OCI-LY7 (cell line): ENCODE measurements at regions not wholly inside any gene's neighbourhood (a gene's known extent, or its start where the extent isn't known, plus 50 kb on each side); places are given as distances from the start of the nearest gene placed in this dataset.
A peak's percentile ranks its signal among the peaks of the same experiment; 100 is the strongest.
"Not testable (repeated sequence)": the region's sequence is repeated elsewhere in the genome, so short reads cannot be mapped to it uniquely, and the experiment has no call there.

Experiments
- BruUV-seq: library from RNA; stranded (reverse); fragments of 400-500 nt; replicated peaks from 2 replicates; lab custom pipeline; 2021; lab: Mats Ljungman, UMichigan
- CTCF ChIA-PET: fragments of 300-600 bp; sonication (Branson Sonifier 250); formaldehyde crosslinking; loops from one replicate; lab custom pipeline; 2022; ENCODE audit warnings: antibody characterized with exemption; ENCODE audit not compliant: unreplicated experiment; lab: Charles Lee
- POLR2A ChIA-PET: fragments of 300-600 bp; sonication (Branson Sonifier 250); formaldehyde crosslinking; loops from one replicate; lab custom pipeline; 2022; ENCODE audit warnings: antibody characterized with exemption; lab: Charles Lee
- DNase-seq: peaks from one replicate; pipeline ENCODE4 v3.0.0-alpha.2; 2015; ENCODE audit warnings: low spot score
- H2AFZ ChIP-seq: fragments of 200-600 bp; sonication (generic), shearing (Covaris generic); 2 replicates; pipeline ENCODE4 v1.6.1; 2014; ENCODE audit warnings: mild to moderate bottlenecking, antibody characterized with exemption, low read length, moderate library complexity
- H3K27ac ChIP-seq: fragments of 200-600 bp; sonication (generic); 2 replicates; pipeline ENCODE4 v1.5.1; 2014; ENCODE audit warnings: mixed run types, low read depth, mild to moderate bottlenecking, moderate library complexity, low read length, inconsistent platforms; ENCODE audit not compliant: poor library complexity, severe bottlenecking
- H3K36me3 ChIP-seq: fragments of 200-600 bp; sonication (generic); 2 replicates; pipeline ENCODE4 v1.6.1; 2014; ENCODE audit warnings: mild to moderate bottlenecking, antibody characterized with exemption, low read length, moderate library complexity, mixed read lengths; ENCODE audit not compliant: insufficient read depth
- H3K4me1 ChIP-seq: fragments of 200-600 bp; sonication (generic); 2 replicates; pipeline ENCODE4 v1.5.1; 2014; ENCODE audit warnings: mild to moderate bottlenecking, low read length; ENCODE audit not compliant: insufficient read depth, poor library complexity, severe bottlenecking
- H3K4me2 ChIP-seq: fragments of 200-600 bp; sonication (generic); 2 replicates; pipeline ENCODE4 v1.6.1; 2014; ENCODE audit warnings: mild to moderate bottlenecking, low read length
- H3K4me3 ChIP-seq: fragments of 200-600 bp; sonication (generic); 2 replicates; pipeline ENCODE4 v1.5.1; 2014; ENCODE audit warnings: mild to moderate bottlenecking, low read depth, low read length; ENCODE audit not compliant: poor library complexity, severe bottlenecking
- H3K79me2 ChIP-seq: fragments of 200-600 bp; sonication (generic); 2 replicates; pipeline ENCODE4 v1.6.1; 2016; ENCODE audit warnings: low read depth, mild to moderate bottlenecking, low read length, moderate library complexity, mixed read lengths; ENCODE audit not compliant: insufficient read depth
- H3K9me2 ChIP-seq: fragments of 200-600 bp; sonication (generic); 2 replicates; pipeline ENCODE4 v1.6.1; 2016; ENCODE audit warnings: mild to moderate bottlenecking, low read length, mixed read lengths; ENCODE audit not compliant: insufficient read depth
- H3K9me3 ChIP-seq: fragments of 200-600 bp; sonication (generic); 2 replicates; pipeline ENCODE4 v1.6.1; 2014; ENCODE audit warnings: mild to moderate bottlenecking, mixed run types, low read length, mixed read lengths
- H4K20me1 ChIP-seq: fragments of 200-600 bp; sonication (generic); 2 replicates; pipeline ENCODE4 v1.6.1; 2014; ENCODE audit warnings: mild to moderate bottlenecking, antibody characterized with exemption, low read length, moderate library complexity, mixed read lengths; ENCODE audit not compliant: insufficient read depth
- CTCF ChIP-seq: fragments of 200-600 bp; sonication (generic); conservative IDR thresholded peaks from 2 replicates; pipeline ENCODE4 v1.5.1; 2014; ENCODE audit warnings: mild to moderate bottlenecking, antibody characterized with exemption, low read length, moderate library complexity, mixed read lengths
- EZH2phosphoT487 ChIP-seq: fragments of 200-600 bp; sonication (generic); IDR thresholded peaks from 2 replicates; pipeline ENCODE4 v1.6.1; 2018; ENCODE audit warnings: low read depth, borderline replicate concordance, mild to moderate bottlenecking, mixed run types, antibody characterized with exemption, low read length, moderate library complexity, mixed read lengths
- intact Hi-C: fragments of 100-400 bp; cut with micrococcal nuclease; formaldehyde crosslinking; loops from one replicate; pipeline ENCODE4 v1.10.0; 2022; ENCODE audit not compliant: unreplicated experiment

DNA sequence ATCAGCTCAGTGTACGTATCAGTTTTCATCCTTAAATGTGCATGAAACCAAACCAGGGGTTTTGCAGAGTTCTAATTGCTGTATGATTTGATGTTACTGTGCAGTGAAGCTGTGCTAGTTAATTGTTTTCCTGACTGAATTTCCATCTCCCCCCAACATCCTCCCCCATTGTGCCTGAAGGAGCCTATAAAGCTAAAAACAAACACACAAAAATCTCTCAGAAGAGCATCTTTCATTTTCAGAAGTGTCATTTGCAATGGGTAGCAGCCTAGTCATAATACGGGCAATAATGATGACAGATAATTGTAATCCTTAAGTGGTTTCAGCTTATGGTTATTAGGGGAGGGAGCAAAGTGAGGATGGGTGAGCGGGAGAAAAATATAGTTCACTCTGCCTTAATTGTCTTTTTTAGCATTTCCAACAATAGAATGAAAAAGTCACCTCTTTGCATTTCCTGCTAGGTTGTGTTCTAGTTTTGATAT is 207.9 kb upstream of the TBL1XR1 start:
- DNase-seq, result no peak
- POLR2A ChIA-PET, result interaction anchor here (0.7 to 1.3 kb wide), 3 partner anchors 202 to 284 kb away, joined by 3 read pairs; no protein-coding TSS in a partner anchor
- TF ChIP-seq CTCF (no peak), EZH2phosphoT487 (no peak)

GRCh38 chr3:177410730-177411129 is 213.4 kb upstream of the TBL1XR1 start:
- peak; percentile 55 for DNase-seq
- no TSS peak for BruUV-seq
- Histone ChIP-seq H3K79me2 (no peaks in the 10 kb centered on the region), H3K36me3 (no peaks in the 10 kb centered on the region), H4K20me1 (no peaks in the 10 kb centered on the region), H3K27ac (no peak overlapping the region), H2AFZ (no peak overlapping the region), H3K4me3 (no peak overlapping the region), H3K4me1 (peaks cover 10% of the 10 kb centered on the region), H3K9me2 (no peaks in the 10 kb centered on the region), H3K4me2 (peak overlapping the region; percentile 43), H3K9me3 (no peaks in the 10 kb centered on the region)
- intact Hi-C loops, result no loop called here
- no peak for TF ChIP-seq EZH2phosphoT487
- no peak for TF ChIP-seq CTCF
- POLR2A ChIA-PET, result interaction anchor here (1.0 to 1.3 kb wide), 3 partner anchors 9 to 27 kb away, joined by 3 to 4 read pairs (median 4); no protein-coding TSS in a partner anchor
- CTCF ChIA-PET, result interaction anchor here (0.6 to 1.4 kb wide), 2 partner anchors 14 to 1936 kb away, joined by 3 to 4 read pairs; no protein-coding TSS in a partner anchor

More for the DNA sequence above, 207.9 kb upstream of the TBL1XR1 start:
- no peaks in the 10 kb centered on the region for H3K9me3 ChIP-seq
- no peaks in the 10 kb centered on the region for H3K9me2 ChIP-seq
- no peaks in the 10 kb centered on the region for H3K4me1 ChIP-seq
- H3K4me3 ChIP-seq, result no peak overlapping the region
- BruUV-seq, result no TSS peak
- H3K79me2 ChIP-seq, result no peaks in the 10 kb centered on the region
- H3K36me3 ChIP-seq, result no peaks in the 10 kb centered on the region
- H3K4me2 ChIP-seq, result no peak overlapping the region
- CTCF ChIA-PET, result no interaction called here
- intact Hi-C loops, result no loop called here
- no peak overlapping the region for H2AFZ ChIP-seq
- H3K27ac ChIP-seq, result no peak overlapping the region
- no peaks in the 10 kb centered on the region for H4K20me1 ChIP-seq

DNA sequence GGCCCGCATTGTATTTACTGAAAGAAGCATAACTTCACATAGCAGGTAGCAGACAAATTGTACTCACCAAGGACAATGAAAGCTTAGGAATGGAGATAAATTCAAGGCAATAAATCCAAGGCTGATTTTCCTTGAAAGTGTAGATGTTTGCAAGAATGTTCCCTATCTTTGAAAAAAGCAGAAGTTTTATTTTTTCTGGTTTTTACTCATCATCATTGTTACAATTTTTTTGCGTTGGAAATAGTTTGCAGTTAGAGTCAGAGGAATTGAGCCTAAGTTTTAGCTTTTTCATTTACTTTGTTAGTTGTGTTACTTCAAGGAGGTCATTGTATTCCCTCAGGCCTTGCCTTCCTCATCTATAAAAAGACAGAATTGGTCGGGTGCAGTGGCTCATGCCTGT is 213.9 kb upstream of the TBL1XR1 start:
- Histone ChIP-seq H3K4me3 (no peak overlapping the region), H3K79me2 (no peaks in the 10 kb centered on the region), H3K9me2 (no peaks in the 10 kb centered on the region), H3K36me3 (no peaks in the 10 kb centered on the region), H3K9me3 (no peaks in the 10 kb centered on the region), H3K27ac (no peak overlapping the region), H3K4me2 (peak overlapping the region; percentile 43), H2AFZ (no peak overlapping the region), H4K20me1 (no peaks in the 10 kb centered on the region), H3K4me1 (peaks cover 10% of the 10 kb centered on the region)
- no peak for DNase-seq
- no peak for TF ChIP-seq CTCF
- TF ChIP-seq EZH2phosphoT487, result no peak
- no TSS peak for BruUV-seq
- intact Hi-C loops, result no loop called here
- ChIA-PET POLR2A (interaction anchor here (0.6 to 1.3 kb wide), 5 partner anchors 10 to 397 kb away, joined by 3 to 4 read pairs (median 3); no protein-coding TSS in a partner anchor), CTCF (interaction anchor here (0.6 to 1.4 kb wide), 2 partner anchors 14 to 1936 kb away, joined by 3 to 4 read pairs; no protein-coding TSS in a partner anchor)

DNA sequence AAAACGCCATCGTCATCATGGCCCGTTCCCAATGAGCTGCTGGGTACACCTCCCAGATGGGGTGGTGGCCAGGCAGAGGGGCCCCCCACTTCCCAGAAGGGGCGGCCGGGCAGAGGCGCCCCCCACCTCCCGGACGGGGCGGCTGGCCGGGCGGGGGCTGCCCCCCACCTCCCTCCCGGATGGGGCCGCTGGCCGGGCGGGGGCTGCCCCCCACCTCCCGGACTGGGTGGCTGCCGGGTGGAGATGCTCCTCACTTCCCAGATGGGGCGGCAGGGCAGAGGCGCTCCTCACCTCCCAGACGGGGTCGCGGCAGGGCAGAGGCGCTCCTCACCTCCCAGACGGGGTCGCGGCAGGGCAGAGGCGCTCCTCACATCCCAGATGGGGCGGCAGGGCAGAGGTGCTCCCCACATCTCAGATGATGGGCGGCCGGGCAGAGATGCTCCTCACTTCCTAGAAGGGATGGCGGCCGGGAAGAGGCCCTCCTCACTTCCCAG is 215.4 kb upstream of the TBL1XR1 start:
- H3K4me3 ChIP-seq, intact Hi-C loops, H3K9me2 ChIP-seq, DNase-seq, H3K4me2 ChIP-seq, POLR2A ChIA-PET, H3K36me3 ChIP-seq, H2AFZ ChIP-seq, H3K79me2 ChIP-seq, H3K27ac ChIP-seq, H3K9me3 ChIP-seq, H4K20me1 ChIP-seq, CTCF ChIA-PET, BruUV-seq: not testable (repeated sequence)
- peaks cover 10% of the 10 kb centered on the region for H3K4me1 ChIP-seq
